OCI-LY3 (cell line): ENCODE measurements at regions not wholly inside any gene's neighbourhood (a gene's known extent, or its start where the extent isn't known, plus 50 kb on each side); places are given as distances from the start of the nearest gene placed in this dataset.

ENCODE experiments used
- EZH2phosphoT487 ChIP-seq: fragments of 200-600 bp; shearing (Covaris generic); IDR thresholded peaks from 2 replicates; pipeline ENCODE4 v1.6.1; 2018; ENCODE audit warnings: antibody characterized with exemption, mixed run types, low read depth
- TF ChIP-seq, protein P1 (sequence below): fragments of 200-600, 300-600 bp; sonication (generic); IDR thresholded peaks from 2 replicates; pipeline ENCODE4 v1.5.1; 2014; ENCODE audit warnings: antibody characterized with exemption, low read length, low read depth

DNA sequence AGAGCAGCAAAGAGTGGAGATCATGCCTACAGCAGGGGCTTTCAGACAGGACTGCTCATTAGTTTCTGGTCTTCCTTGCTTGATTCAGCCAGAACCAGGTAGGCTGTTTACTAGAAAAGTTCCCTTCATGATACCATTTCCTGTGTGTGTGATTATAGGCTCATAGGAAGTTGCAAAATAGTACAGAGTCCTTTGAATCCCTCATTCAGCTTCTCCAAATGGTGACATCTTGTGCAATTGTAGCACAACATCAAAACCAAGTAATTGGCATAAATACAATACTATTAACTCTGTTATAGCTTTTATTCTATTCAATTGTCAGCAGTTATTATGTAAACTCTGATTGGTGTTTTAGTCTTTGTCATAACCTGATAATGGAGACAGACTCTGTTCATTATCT, 347.3 kb upstream of the CDH4 start:
- TF ChIP-seq, protein P1, sequence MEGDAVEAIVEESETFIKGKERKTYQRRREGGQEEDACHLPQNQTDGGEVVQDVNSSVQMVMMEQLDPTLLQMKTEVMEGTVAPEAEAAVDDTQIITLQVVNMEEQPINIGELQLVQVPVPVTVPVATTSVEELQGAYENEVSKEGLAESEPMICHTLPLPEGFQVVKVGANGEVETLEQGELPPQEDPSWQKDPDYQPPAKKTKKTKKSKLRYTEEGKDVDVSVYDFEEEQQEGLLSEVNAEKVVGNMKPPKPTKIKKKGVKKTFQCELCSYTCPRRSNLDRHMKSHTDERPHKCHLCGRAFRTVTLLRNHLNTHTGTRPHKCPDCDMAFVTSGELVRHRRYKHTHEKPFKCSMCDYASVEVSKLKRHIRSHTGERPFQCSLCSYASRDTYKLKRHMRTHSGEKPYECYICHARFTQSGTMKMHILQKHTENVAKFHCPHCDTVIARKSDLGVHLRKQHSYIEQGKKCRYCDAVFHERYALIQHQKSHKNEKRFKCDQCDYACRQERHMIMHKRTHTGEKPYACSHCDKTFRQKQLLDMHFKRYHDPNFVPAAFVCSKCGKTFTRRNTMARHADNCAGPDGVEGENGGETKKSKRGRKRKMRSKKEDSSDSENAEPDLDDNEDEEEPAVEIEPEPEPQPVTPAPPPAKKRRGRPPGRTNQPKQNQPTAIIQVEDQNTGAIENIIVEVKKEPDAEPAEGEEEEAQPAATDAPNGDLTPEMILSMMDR, result no peak
- TF ChIP-seq EZH2phosphoT487, result no peak
